Keratinocyte (primary cell): ENCODE measurements at regions not wholly inside any gene's neighbourhood (a gene's known extent, or its start where the extent isn't known, plus 50 kb on each side); places are given as distances from the start of the nearest gene placed in this dataset.

Experiments used
- DNase-seq: peaks from one replicate; pipeline ENCODE4 v3.0.0-alpha.2; 2011; ENCODE audit warnings: low read depth, missing footprints, low spot score
- FAIRE-seq: peaks from 2 replicates; lab custom pipeline; 2011; peaks lifted over from hg19 to GRCh38; lab: Jason Lieb, UNC
- H2AFZ ChIP-seq: 2 replicates; pipeline ENCODE4 v1.6.0; 2012; ENCODE audit warnings: low read length, control low read depth, inconsistent platforms; ENCODE audit not compliant: control insufficient read depth
- H3K27ac ChIP-seq: 2 replicates; pipeline ENCODE4 v1.5.1; 2011; ENCODE audit warnings: low read length; ENCODE audit not compliant: control insufficient read depth, insufficient read depth
- H3K27me3 ChIP-seq: 3 replicates; pipeline ENCODE4 v1.6.0; 2011; ENCODE audit warnings: low read length; ENCODE audit not compliant: control insufficient read depth, insufficient read depth; ENCODE audit errors: extremely low read depth
- H3K36me3 ChIP-seq, 2 experiments: 2 replicates in 1 of 2; 3 replicates in 1 of 2; pipeline ENCODE4 v1.5.1; 2011; ENCODE audit warnings: low read length in 2 of 2, mild to moderate bottlenecking in 1 of 2; ENCODE audit not compliant: control insufficient read depth in 2 of 2, insufficient read depth in 2 of 2; ENCODE audit errors: extremely low read depth in 1 of 2
- H3K4me1 ChIP-seq: 3 replicates; pipeline ENCODE4 v1.5.1; 2011; ENCODE audit warnings: low read length; ENCODE audit not compliant: control insufficient read depth, insufficient read depth; ENCODE audit errors: extremely low read depth
- H3K4me2 ChIP-seq: 3 replicates; pipeline ENCODE4 v1.6.0; 2011; ENCODE audit warnings: low read depth, low read length; ENCODE audit not compliant: control insufficient read depth, insufficient read depth; ENCODE audit errors: extremely low read depth
- H3K4me3 ChIP-seq, 3 experiments: fragments of 200-600 bp in 1 of 3; sonication (generic) in 1 of 3; 2 replicates in 2 of 3; 3 replicates in 1 of 3; pipeline ENCODE4 v1.5.1; 2011 to 2016; ENCODE audit warnings: low read length in 3 of 3, mild to moderate bottlenecking in 3 of 3, control low read depth in 2 of 3, inconsistent platforms in 1 of 3, low read depth in 1 of 3, mixed read lengths in 1 of 3, mixed run types in 1 of 3, moderate library complexity in 1 of 3; ENCODE audit not compliant: control insufficient read depth in 2 of 3, insufficient read depth in 2 of 3; ENCODE audit errors: extremely low read depth in 1 of 3
- H3K79me2 ChIP-seq: 2 replicates; pipeline ENCODE4 v1.6.0; 2012; ENCODE audit warnings: low read length; ENCODE audit not compliant: control insufficient read depth, insufficient read depth
- H3K9ac ChIP-seq: 3 replicates; pipeline ENCODE4 v1.6.0; 2011; ENCODE audit warnings: low read length; ENCODE audit not compliant: control insufficient read depth, insufficient read depth; ENCODE audit errors: extremely low read depth
- H3K9me1 ChIP-seq: 3 replicates; pipeline ENCODE4 v1.6.0; 2011; ENCODE audit warnings: low read length; ENCODE audit not compliant: control insufficient read depth, insufficient read depth; ENCODE audit errors: extremely low read depth
- H3K9me3 ChIP-seq: 2 replicates; pipeline ENCODE4 v1.5.1; 2012; ENCODE audit warnings: low read depth, low read length; ENCODE audit not compliant: control insufficient read depth
- H4K20me1 ChIP-seq: 3 replicates; pipeline ENCODE4 v1.6.0; 2011; ENCODE audit warnings: low read length; ENCODE audit not compliant: control insufficient read depth, insufficient read depth; ENCODE audit errors: extremely low read depth
- EZH2 ChIP-seq: IDR thresholded peaks from one replicate; pipeline ENCODE4 v1.6.1; 2012; ENCODE audit warnings: inconsistent platforms, mild to moderate bottlenecking, low read length, moderate library complexity
- dilution Hi-C: fragments of 300-500 bp; cut with MboI; formaldehyde crosslinking; loops from one replicate; pipeline ENCODE4 v1.7.0; 2020; ENCODE audit warnings: low sequenced_read_pairs; ENCODE audit not compliant: extremely low pct_ligation_motif_present
- TF ChIP-seq, protein P1 (sequence below), 3 experiments: IDR thresholded peaks in 1 of 3; conservative IDR thresholded peaks in 1 of 3; optimal IDR thresholded peaks in 1 of 3; 2 replicates in 2 of 3; 3 replicates in 1 of 3; pipeline versions ENCODE3 to v1.5.1; 2011; ENCODE audit warnings: low read length in 3 of 3, mild to moderate bottlenecking in 3 of 3, moderate library complexity in 2 of 3, control low read depth in 1 of 3, inconsistent platforms in 1 of 3; ENCODE audit not compliant: insufficient read depth in 2 of 3; ENCODE audit errors: extremely low read depth in 1 of 3

DNA sequence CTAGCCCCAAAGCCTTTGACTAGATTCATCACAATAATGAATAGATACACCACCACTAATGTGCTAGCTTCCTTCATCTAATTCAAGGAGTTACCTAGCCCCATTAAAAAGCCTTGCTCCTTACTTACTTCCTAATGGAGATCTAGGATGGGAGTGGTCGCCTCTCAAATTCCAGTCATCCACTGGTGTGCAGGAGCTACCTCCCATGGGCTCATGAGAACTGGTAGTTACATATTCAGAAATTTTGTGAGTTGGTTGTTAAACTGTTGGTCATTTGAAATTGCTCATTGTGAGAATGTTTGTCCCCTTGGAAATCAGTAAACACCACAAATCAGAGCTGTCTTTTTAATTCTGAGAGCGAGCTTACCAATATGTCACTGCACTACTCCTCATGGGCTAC is 91.7 kb upstream of the GDNF start:
- no peaks in the 10 kb centered on the region for H3K9me1 ChIP-seq
- dilution Hi-C loops, result no loop called here
- no peak for TF ChIP-seq EZH2
- TF ChIP-seq, protein P1, sequence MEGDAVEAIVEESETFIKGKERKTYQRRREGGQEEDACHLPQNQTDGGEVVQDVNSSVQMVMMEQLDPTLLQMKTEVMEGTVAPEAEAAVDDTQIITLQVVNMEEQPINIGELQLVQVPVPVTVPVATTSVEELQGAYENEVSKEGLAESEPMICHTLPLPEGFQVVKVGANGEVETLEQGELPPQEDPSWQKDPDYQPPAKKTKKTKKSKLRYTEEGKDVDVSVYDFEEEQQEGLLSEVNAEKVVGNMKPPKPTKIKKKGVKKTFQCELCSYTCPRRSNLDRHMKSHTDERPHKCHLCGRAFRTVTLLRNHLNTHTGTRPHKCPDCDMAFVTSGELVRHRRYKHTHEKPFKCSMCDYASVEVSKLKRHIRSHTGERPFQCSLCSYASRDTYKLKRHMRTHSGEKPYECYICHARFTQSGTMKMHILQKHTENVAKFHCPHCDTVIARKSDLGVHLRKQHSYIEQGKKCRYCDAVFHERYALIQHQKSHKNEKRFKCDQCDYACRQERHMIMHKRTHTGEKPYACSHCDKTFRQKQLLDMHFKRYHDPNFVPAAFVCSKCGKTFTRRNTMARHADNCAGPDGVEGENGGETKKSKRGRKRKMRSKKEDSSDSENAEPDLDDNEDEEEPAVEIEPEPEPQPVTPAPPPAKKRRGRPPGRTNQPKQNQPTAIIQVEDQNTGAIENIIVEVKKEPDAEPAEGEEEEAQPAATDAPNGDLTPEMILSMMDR (optimal IDR thresholded peaks at IDR 0.05 in 1 of 3, IDR thresholded peaks at IDR 0.05 in 1 of 3, conservative IDR thresholded peaks at IDR 0.05 in 1 of 3; ENCODE audit: extremely low read depth in 1 of 3, insufficient read depth in 2 of 3, low read length in 3 of 3), result no peak

DNA sequence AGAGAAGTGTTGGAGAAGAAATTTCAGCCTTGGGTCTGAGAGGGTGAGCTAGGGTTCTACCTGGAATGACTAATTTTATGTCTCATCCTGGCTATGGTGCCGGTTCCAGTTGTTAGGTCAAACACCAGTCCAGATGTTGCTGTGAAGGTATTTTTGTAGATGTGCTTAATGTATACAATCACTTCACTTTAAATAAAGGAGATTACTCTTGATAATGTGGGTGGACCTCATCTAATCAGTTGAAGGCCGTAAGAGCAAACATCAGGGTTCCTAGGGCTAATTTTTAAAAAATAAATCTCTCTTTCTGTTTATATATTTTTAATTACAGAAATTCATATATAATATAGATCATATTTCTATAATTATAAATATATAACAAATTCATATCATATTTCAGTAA is 90.5 kb upstream of the GDNF start:
- Histone ChIP-seq H3K9me3 (no peaks in the 10 kb centered on the region), H3K9me1 (no peaks in the 10 kb centered on the region), H3K36me3 (no peaks in the 10 kb centered on the region), H3K4me1 (peaks cover 10% of the 10 kb centered on the region), H3K4me2 (no peak overlapping the region), H3K79me2 (no peaks in the 10 kb centered on the region), H3K27ac (no peak overlapping the region), H4K20me1 (no peaks in the 10 kb centered on the region), H2AFZ (no peak overlapping the region), H3K9ac (no peak overlapping the region), H3K27me3 (no peaks in the 10 kb centered on the region), H3K4me3 (no peak overlapping the region)
- dilution Hi-C loops, result no loop called here
- DNase-seq (no peak), FAIRE-seq (no peak)
- TF ChIP-seq, protein P1 (optimal IDR thresholded peaks at IDR 0.05 in 1 of 3, IDR thresholded peaks at IDR 0.05 in 1 of 3, conservative IDR thresholded peaks at IDR 0.05 in 1 of 3; ENCODE audit: extremely low read depth in 1 of 3, insufficient read depth in 2 of 3, low read length in 3 of 3), result no peak
- TF ChIP-seq EZH2, result no peak

More for the DNA sequence above, 91.7 kb upstream of the GDNF start:
- no peaks in the 10 kb centered on the region for H3K79me2 ChIP-seq
- no peak overlapping the region for H3K4me2 ChIP-seq
- H3K9me3 ChIP-seq, result no peaks in the 10 kb centered on the region
- no peaks in the 10 kb centered on the region for H3K27me3 ChIP-seq
- DNase-seq, result no peak
- H3K9ac ChIP-seq, result no peak overlapping the region
- no peak for FAIRE-seq
- peaks cover 7% of the 10 kb centered on the region for H3K4me1 ChIP-seq
- H3K27ac ChIP-seq, result no peak overlapping the region
- H2AFZ ChIP-seq, result no peak overlapping the region
- H4K20me1 ChIP-seq, result no peaks in the 10 kb centered on the region
- no peak overlapping the region for H3K4me3 ChIP-seq
- no peaks in the 10 kb centered on the region for H3K36me3 ChIP-seq
